ENCODE measurements at regions not wholly inside any gene's neighbourhood (a gene's known extent, or its start where the extent isn't known, plus 50 kb on each side); places are given as distances from the start of the nearest gene placed in this dataset.

GRCh38 chr16:27719106-27719445 is 169.1 kb downstream of the KATNIP start:
- DNase-seq (ENCODE audit: low spot score): no peak

GRCh38 chr16:27720731-27721530 is 171.0 kb downstream of the KATNIP start:
- DNase-seq (ENCODE audit: low spot score): peak; percentile 79

- peak; percentile 64 for DNase-seq (ENCODE audit: low spot score)
Measured at GRCh38 chr16:27721531-27722181, 171.7 kb downstream of the KATNIP start.

GRCh38 chr16:27722207-27722606 is 172.3 kb downstream of the KATNIP start:
- DNase-seq (ENCODE audit: low spot score): no peak

GRCh38 chr16:27722892-27723450 is 173.0 kb downstream of the KATNIP start:
- no peak for DNase-seq (ENCODE audit: low spot score)

DNA sequence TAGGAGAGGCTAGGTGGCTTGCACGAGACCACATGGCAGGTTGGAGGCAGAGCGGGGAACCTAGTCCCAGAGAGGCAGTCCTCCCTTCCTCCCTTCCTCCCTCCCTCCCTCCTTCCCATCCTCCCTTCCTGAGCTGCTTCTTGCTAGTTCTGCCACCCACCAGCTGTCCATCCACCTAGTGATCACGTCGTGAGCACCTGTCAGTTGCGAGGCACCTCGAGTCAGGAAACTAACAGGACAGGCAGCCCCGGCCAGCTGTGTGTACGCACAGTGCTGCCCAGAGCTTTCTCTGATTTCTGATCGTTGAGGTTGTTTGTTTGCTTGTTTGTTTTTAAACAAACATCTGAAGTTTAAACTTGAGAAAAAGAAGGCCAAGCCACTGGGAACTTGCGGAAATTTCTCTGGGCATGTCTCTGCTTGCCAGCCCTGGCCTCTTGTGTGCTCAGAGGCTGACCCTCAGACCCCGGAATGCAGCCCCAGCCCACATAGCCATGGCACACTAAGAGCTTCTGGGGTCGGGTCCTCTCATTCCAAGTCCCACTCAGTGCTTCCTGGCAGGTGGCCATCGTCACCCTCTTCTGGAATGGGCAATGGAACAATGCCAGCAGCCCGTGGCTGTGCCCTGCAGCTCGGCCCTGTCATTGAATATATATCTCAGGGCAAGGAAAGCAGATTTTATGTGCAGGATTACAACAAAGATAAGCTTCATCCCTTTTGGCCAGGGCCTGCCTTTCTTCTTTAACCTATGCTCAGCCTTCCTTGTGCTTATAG is 174.0 kb downstream of the KATNIP start:
- no peak for DNase-seq (ENCODE audit: low spot score)

- DNase-seq (ENCODE audit: low spot score): peak; percentile 70
Measured at GRCh38 chr16:27724482-27725235, 174.7 kb downstream of the KATNIP start.

- no peak for DNase-seq (ENCODE audit: low spot score)
Measured at GRCh38 chr16:27725236-27726000, 175.5 kb downstream of the KATNIP start.

GRCh38 chr16:27726621-27727261 is 176.8 kb downstream of the KATNIP start:
- no peak for DNase-seq (ENCODE audit: low spot score)

DNA sequence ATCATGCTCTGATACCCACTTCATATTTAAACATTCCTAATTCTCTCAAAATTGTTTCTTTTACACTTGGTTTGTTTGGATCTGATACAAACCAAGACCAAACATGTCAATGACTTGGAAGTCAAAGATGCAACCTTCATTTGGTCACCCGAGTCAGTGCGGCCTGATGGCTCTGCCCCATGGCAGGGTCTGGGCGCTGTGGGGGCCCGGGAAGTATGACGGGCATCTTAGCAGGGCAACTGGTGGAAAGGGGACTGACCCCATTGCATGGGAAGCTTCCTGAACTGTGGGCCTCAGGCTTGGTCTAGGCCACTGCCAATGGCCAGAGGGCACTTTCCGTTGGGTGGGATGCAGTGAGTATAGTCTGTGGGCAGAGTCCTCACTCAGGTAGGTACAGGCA is 178.0 kb downstream of the KATNIP start:
- no peak for DNase-seq (ENCODE audit: low spot score)

DNA sequence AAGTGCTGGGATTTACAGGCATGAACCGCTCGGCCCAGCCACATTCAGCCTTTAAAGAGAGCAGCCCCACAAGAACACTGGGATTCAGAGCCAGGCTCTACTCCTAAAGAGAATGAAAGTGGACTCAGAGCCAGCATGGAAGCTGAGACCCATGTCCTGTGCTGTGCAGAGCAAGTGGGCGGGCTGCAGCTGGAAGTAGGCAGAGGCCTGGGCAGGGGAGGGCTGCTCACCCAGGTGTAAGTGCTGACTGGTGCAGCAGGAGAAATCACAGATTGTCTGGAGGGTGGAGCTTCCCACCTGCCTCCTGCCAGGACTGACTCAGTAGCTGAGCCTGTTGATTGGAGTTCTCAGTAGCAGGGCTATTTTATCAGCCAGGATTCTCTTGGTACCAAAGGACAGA is 178.7 kb downstream of the KATNIP start:
- DNase-seq (ENCODE audit: low spot score): no peak

- no peak for DNase-seq (ENCODE audit: low spot score)
Measured at GRCh38 chr16:27729516-27730304, 179.8 kb downstream of the KATNIP start.

- no peak for DNase-seq (ENCODE audit: low spot score)
Measured at GRCh38 chr16:27730661-27731210, 180.8 kb downstream of the KATNIP start.

GRCh38 chr16:27735031-27735430 is 185.1 kb downstream of the KATNIP start:
- DNase-seq (ENCODE audit: low spot score): no peak

DNA sequence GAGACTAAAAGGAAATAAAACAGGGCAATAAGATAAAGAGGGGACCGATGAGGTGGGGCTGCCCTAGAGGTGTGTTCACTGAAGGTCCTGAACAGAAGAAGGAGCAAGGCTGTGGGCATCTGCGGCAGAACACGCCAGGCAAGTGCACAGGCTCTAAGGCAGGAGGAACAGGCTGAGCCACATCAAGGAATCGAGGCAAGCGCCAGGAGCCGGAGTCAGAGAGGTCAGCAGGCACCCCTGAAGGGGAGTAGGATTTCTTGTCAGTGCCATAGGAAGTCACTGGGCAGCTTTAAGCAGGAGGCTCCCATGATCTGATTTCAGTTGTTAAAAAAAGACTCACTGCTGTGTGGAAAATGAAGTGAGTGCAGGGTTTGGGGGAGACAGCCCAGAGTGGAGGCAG is 186.5 kb downstream of the KATNIP start:
- DNase-seq (ENCODE audit: low spot score): no peak

DNA sequence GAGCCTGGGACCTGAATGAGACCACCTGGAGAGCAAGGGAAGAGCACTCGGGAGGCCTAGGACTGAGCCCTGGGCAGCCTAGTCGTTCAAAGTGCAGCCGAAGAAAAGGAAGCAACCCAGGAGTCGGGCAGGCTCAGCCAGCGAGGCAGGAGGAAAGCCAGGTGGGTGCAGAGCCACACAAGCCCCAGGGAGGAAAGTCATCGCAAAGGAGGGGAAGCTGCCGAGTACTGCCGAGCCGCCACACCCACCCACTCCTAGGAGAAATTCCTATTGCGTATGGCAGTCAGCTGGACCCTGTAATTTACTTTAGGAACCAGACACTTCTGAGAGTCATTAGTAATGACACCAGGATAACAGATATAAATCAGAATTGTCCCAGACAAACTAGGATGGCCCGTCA is 187.6 kb downstream of the KATNIP start:
- no peak for DNase-seq (ENCODE audit: low spot score)

All from globus pallidus (tissue), 1 donor.